GM18861 (cell line): ENCODE measurements at regions not wholly inside any gene's neighbourhood (a gene's known extent, or its start where the extent isn't known, plus 50 kb on each side); places are given as distances from the start of the nearest gene placed in this dataset.
"Not testable (repeated sequence)": the region's sequence is repeated elsewhere in the genome, so short reads cannot be mapped to it uniquely, and the experiment has no call there.

Source experiments
- ATAC-seq: cut with Tn5 transposase; IDR thresholded peaks from one replicate; pipeline ENCODE4 v1.9.1; 2021; ENCODE audit not compliant: unreplicated experiment

GRCh38 chr12:47353508-47353907 lies 273.7 kb upstream of the AMIGO2 start:
- ATAC-seq, result no peak

GRCh38 chr12:47352067-47352466 lies 272.3 kb upstream of the AMIGO2 start:
- ATAC-seq, result no peak

DNA sequence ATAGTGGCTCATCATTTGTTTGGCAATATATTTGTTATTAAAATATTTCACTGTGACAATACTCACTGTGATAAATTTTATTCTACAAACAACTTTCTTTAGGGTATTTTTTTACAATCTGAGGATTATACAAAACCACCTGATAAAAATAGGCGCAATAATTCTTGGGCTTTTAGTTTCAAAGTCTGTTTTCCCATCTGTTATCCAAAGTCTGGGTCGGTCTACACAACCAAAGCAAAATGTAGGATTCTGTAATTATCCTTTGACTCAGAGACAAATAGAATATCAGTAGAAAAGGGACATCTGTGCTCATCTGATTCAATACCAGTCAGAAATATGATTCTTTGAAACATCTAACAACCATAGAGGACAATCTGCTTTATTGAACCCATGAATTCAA lies 271.8 kb upstream of the AMIGO2 start:
- no peak for ATAC-seq

DNA sequence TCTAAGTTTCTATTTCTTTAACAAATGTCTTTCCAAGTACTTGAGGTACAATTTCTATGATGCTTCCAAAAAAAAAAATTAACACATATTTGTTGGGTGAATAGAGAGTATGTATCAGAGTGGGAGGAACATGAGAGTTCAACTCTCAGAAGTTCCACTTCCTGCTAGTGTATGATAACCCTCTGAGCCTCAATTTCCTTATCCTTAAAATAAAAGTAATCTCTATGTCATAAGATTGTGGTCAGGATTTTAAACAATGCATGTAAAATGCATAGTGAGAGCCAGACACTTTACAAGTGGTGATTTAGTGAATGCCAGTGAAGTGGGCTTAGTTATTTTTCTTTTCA lies 270.3 kb upstream of the AMIGO2 start:
- ATAC-seq, result no peak

DNA sequence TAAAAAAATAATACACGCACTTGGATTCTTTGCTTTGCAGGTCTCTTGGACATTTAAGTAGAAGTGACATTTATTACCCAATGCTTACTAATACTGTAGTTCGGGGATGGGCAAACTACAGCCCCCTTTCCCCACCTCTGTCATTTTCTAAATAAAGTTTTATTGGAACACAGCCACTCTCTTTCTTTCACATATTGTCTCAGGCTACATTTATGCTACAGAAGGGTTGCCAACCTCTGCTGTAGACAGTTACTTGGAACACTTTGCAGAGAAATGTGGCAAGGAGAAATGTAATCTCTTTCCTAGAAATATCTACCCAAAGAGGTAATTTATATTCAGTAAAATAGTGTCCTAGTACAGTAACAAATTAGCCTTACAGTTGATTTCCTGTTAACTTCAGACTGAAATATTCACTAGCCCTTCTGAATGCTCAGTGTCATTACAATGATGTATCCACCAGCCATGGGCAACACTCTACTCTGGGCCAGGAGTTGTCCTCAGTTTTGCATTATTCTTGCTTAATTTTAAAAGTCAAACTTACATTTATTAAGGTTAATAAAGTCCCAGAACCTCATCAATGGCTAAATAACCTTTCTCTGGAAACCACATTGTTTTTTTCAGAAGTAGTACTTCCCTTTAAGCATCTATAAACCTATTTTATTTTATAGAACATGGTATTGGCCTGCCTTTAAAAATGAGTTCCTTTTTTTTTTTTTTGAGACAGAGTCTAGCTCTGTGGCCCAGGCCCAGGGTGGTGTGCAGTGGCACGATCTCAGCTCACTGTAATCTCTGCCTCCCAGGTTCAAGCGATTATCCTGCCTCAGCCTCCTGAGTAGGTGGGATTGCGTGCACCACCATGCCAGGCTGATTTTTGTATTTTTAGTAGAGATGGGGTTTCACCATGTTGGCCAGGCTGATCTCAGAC lies 269.6 kb upstream of the AMIGO2 start:
- ATAC-seq, result no peak

GRCh38 chr12:47348206-47348605 lies 268.4 kb upstream of the AMIGO2 start:
- no peak for ATAC-seq

DNA sequence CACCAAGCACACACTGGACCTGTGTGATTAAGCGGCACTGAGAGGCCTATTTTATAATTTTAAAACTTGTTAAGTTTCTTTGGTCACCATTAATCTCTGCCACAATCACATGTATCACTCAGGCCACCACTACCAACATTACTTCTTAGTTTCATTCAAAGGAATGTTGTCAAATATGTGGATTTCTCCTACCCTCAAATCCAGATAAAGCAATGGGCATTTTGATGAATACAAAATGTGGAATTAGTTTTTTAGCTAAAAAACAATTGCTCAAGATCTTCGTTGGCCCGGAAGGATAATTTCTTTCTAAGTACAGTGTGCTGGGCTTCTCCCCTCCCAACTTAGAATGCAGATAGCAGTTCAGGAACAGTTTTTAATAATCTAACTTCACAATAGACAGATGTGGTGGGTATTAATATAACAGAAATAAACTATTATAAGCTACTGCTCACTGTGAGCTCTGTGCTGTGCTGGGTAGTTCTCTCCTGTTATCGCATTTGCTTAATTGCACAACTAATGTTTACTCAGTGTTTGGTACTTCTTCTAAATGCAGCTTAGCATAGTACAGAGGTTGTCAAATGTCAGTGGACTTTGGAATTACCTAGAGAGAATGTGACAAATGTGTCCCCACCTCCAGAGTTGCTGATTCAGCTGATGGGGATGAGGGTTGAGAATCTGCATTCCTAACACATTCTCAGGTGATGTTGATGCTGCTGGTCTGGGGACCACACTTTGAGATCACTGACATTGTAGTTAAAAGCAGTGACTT lies 266.7 kb upstream of the AMIGO2 start:
- no peak for ATAC-seq

GRCh38 chr12:47343684-47344567 lies 264.2 kb upstream of the AMIGO2 start:
- no peak for ATAC-seq

- ATAC-seq, result no peak
These were observed 260.8 kb upstream of the AMIGO2 start for GRCh38 chr12:47340411-47341015.

- no peak for ATAC-seq
These were observed 257.8 kb upstream of the AMIGO2 start for GRCh38 chr12:47337581-47337980.

GRCh38 chr12:47333271-47333858 lies 253.6 kb upstream of the AMIGO2 start:
- not testable (repeated sequence) for ATAC-seq

- ATAC-seq, result no peak
These were observed 249.2 kb upstream of the AMIGO2 start for GRCh38 chr12:47328831-47329545.

DNA sequence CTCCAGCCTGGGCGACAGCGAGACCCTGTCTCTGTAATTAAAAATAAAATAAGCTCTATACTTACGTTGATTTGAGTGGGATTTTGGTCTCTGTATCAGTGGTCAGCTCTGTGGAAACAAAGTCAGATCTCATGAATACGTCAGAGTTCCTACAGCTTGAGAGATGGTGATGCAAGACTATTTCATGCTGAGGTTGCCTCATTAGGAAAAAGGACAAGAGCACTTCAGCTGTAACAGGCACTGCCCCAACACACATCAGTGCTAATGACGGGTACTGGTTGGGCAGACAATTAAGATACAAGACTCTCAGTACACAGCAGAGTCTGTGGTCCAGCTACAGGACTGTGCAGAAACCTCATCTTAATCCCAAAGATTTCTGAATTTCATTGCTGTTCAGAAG lies 246.4 kb upstream of the AMIGO2 start:
- no peak for ATAC-seq

DNA sequence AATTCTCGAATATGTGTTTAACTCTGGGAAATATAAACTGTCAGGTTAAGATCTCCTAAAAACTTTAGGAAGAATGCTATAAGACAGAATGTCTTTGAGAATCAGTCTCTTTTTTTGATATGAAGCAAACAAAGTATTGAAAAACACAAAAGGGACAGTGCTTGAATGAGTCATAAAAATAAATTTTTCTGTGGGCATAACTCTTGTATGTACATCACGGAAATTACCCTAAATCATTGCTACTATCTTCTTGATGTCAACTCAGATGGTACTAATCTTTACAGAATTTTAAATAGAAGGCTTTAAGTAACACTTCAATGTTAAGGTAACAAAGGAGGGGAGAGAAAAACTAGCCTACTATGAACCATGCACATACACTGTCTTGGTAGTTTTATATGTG lies 244.0 kb upstream of the AMIGO2 start:
- no peak for ATAC-seq

DNA sequence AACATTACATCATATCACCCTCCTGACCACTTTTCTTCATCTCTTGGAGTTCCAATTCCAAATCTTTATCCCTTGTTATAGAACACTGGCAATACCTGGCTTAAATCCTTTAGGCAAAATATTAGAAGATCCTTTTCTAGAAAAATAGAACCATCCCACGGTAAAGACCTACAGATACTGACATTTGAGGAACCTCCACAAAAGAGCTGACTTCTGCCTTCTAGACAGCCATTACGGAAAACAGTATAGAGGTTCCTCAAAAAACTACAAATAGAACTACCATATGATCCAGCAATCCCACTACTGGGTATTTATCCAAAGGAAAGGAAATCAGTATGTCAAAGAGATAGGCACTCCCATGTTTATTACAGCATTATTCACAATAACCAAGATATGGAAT lies 241.7 kb upstream of the AMIGO2 start:
- no peak for ATAC-seq

GRCh38 chr12:47319746-47320145 lies 240.0 kb upstream of the AMIGO2 start:
- ATAC-seq, result no peak

GRCh38 chr12:47318963-47319362 lies 239.2 kb upstream of the AMIGO2 start:
- ATAC-seq, result no peak

GRCh38 chr12:47317175-47317915 lies 237.6 kb upstream of the AMIGO2 start:
- no peak for ATAC-seq

DNA sequence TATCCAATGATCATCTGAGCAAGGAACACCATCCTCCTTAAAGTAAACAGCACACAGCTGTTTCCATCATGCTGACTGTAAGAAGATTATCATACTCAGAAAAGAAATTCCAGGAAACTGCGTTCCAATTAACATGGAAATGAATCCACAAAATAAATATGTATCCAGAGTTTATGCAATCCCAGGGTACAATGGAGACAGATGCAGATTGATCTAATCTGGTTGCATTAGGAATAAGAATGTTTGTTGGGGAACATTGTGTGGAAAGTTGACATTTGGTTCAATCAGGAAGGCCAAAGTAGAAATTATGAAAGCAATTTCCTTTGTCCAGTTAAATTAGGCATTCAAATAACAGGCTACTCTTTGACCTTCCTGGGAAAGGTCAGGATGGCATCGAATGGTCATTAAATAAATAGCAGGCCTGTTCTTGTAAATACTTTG lies 236.9 kb upstream of the AMIGO2 start:
- ATAC-seq, result no peak
